HG03469 (cell line): ENCODE measurements at regions not wholly inside any gene's neighbourhood (a gene's known extent, or its start where the extent isn't known, plus 50 kb on each side); places are given as distances from the start of the nearest gene placed in this dataset.

Source experiments
- ATAC-seq: cut with Tn5 transposase; IDR thresholded peaks from one replicate; pipeline ENCODE4 v1.9.1; 2021; ENCODE audit warnings: mild to moderate bottlenecking, moderate library complexity, moderate number of reproducible peaks; ENCODE audit not compliant: unreplicated experiment

GRCh38 chr12:85669911-85670310, 166.3 kb downstream of the RASSF9 start:
- ATAC-seq = no peak

- no peak for ATAC-seq
Measured at GRCh38 chr12:85672436-85672835, 163.8 kb downstream of the RASSF9 start.

- no peak for ATAC-seq
Measured at GRCh38 chr12:85673921-85674420, 162.2 kb downstream of the RASSF9 start.

GRCh38 chr12:85676816-85677749, 159.1 kb downstream of the RASSF9 start:
- ATAC-seq = no peak

- no peak for ATAC-seq
Measured at GRCh38 chr12:85679296-85679695, 156.9 kb downstream of the RASSF9 start.

GRCh38 chr12:85680881-85681280, 155.3 kb downstream of the RASSF9 start:
- ATAC-seq = no peak

GRCh38 chr12:85681333-85681732, 154.9 kb downstream of the RASSF9 start:
- no peak for ATAC-seq

GRCh38 chr12:85683051-85683450, 153.2 kb downstream of the RASSF9 start:
- ATAC-seq = no peak

- ATAC-seq = no peak
Measured at GRCh38 chr12:85688837-85689236, 147.4 kb downstream of the RASSF9 start.

GRCh38 chr12:85690146-85690545, 146.1 kb downstream of the RASSF9 start:
- no peak for ATAC-seq

- no peak for ATAC-seq
Measured at GRCh38 chr12:85693093-85693665, 143.0 kb downstream of the RASSF9 start.

- no peak for ATAC-seq
Measured at GRCh38 chr12:85695097-85695715, 141.0 kb downstream of the RASSF9 start.

- ATAC-seq = no peak
Measured at GRCh38 chr12:85697003-85697402, 139.2 kb downstream of the RASSF9 start.

- ATAC-seq = no peak
Measured at GRCh38 chr12:85698937-85699336, 137.3 kb downstream of the RASSF9 start.

GRCh38 chr12:85708775-85709174, 127.4 kb downstream of the RASSF9 start:
- no peak for ATAC-seq

- ATAC-seq = no peak
Measured at GRCh38 chr12:85711735-85712390, 124.3 kb downstream of the RASSF9 start.

- ATAC-seq = no peak
Measured at GRCh38 chr12:85713373-85713772, 122.8 kb downstream of the RASSF9 start.

GRCh38 chr12:85714425-85714824, 121.8 kb downstream of the RASSF9 start:
- ATAC-seq = no peak

- no peak for ATAC-seq
Measured at GRCh38 chr12:85720308-85721033, 115.7 kb downstream of the RASSF9 start.

GRCh38 chr12:85725991-85726390, 110.2 kb downstream of the RASSF9 start:
- no peak for ATAC-seq
